Esophagus muscularis mucosa (tissue), 4 donors: ENCODE measurements at regions not wholly inside any gene's neighbourhood (a gene's known extent, or its start where the extent isn't known, plus 50 kb on each side); places are given as distances from the start of the nearest gene placed in this dataset.
A peak's percentile ranks its signal among the peaks of the same experiment; 100 is the strongest.

ENCODE experiments used
- DNase-seq: peaks from one replicate; pipeline ENCODE4 v3.0.0-alpha.2; 2017; ENCODE audit errors: extremely low spot score
- H3K27ac ChIP-seq, 4 donors: fragments of 200-600 bp; sonication (generic); replicated peaks in 1 of 4; 1 replicate in 3 of 4; 2 replicates in 1 of 4; pipeline ENCODE4 v1.5.1; 2016 to 2019; ENCODE audit warnings: mild to moderate bottlenecking in 1 of 4
- H3K27me3 ChIP-seq, 4 donors: fragments of 200-600 bp; sonication (generic); one replicate each; pipeline versions ENCODE4 v1.5.1 to v1.6.0; 2016 to 2019
- H3K36me3 ChIP-seq, 4 donors: fragments of 200-600 bp; sonication (generic); one replicate each; pipeline ENCODE4 v1.5.1; 2016 to 2019
- H3K4me1 ChIP-seq, 4 donors: fragments of 200-600 bp; sonication (generic); one replicate each; pipeline ENCODE4 v1.5.1; 2016 to 2019
- H3K4me3 ChIP-seq, 4 donors: fragments of 200-600 bp; sonication (generic); 1 replicate in 2 of 4; 2 replicates in 2 of 4; pipeline ENCODE4 v1.5.1; 2016 to 2019; ENCODE audit warnings: mild to moderate bottlenecking in 4 of 4, moderate library complexity in 1 of 4
- H3K9me3 ChIP-seq, 4 donors: fragments of 200-600 bp; sonication (generic); 1 replicate in 3 of 4; 2 replicates in 1 of 4; pipeline ENCODE4 v1.5.1; 2016 to 2019
- EP300 ChIP-seq: sonication (generic); formaldehyde crosslinking; IDR thresholded peaks from one replicate; pipeline ENCODE4 v1.6.1; 2017; ENCODE audit warnings: antibody characterized with exemption
- POLR2A ChIP-seq: fragments of 450-650 bp; IDR thresholded peaks from one replicate; pipeline ENCODE4 v1.6.1; 2017; ENCODE audit warnings: antibody characterized with exemption, moderate library complexity, mild to moderate bottlenecking, low read depth
- POLR2AphosphoS5 ChIP-seq, 2 donors: sonication (generic); formaldehyde crosslinking; IDR thresholded peaks; one replicate each; pipeline ENCODE4 v1.6.1; 2017; ENCODE audit warnings: antibody characterized with exemption in 2 of 2
- WGBS: methylation state at CpG from one replicate; pipeline ENCODE4 v1.1.5; 2018; 5-methylcytosine and 5-hydroxymethylcytosine counted together
- intact Hi-C: fragments of 100-400 bp; cut with DNase I; formaldehyde crosslinking; loops from one replicate; pipeline ENCODE4 v1.15.1; 2023
- TF ChIP-seq, protein P1 (sequence below), 3 experiments: fragments of 200-600 bp in 2 of 3; fragments of 450-650 bp in 1 of 3; sonication (generic) in 2 of 3; IDR thresholded peaks; one replicate each; pipeline ENCODE4 v1.5.1; 2017 to 2019; ENCODE audit warnings: antibody characterized with exemption in 3 of 3, mild to moderate bottlenecking in 2 of 3, moderate library complexity in 1 of 3

DNA sequence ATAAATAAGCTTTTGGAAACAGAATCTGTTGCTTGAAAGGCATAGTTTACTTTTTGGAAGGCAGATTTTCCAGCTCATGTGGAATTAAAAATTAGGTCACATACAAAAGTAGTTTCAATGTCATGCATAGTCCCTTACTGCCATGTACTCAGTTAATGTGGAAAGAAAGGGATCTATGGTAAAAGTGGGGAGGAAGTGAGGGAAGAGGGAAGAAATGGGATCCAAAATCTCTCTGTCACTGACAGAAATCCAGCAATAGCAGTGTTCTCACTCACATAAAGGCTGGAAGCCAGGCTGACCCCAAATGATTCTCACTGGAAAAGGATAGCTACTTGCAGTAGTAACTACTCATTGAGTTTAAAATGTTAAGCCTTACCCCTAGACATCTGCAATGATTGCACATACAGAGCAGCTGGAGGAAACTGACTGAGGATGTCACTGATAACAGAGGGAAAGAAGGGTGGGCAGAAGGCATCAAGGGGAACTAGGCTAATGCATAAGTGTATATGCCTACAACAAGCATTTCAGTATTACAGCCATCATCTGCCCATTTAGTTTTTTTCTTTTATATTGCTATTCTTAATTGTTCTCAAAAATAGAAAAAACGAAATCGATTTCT is 445.6 kb downstream of the FAT4 start:
- Histone ChIP-seq H3K36me3 (no peaks in the 10 kb centered on the region), H3K27ac (peak overlapping the region in 1 of 4 donors; percentile 16), H3K4me1 (peaks cover 0 to 7% (median 0%) of the 10 kb centered on the region in 4 donors), H3K27me3 (no peaks in the 10 kb centered on the region), H3K4me3 (no peak overlapping the region), H3K9me3 (no peaks in the 10 kb centered on the region)
- intact Hi-C loops: no loop called here
- no peak for DNase-seq
- TF ChIP-seq POLR2A: no peak
- no peak for TF ChIP-seq EP300
- TF ChIP-seq, protein P1, sequence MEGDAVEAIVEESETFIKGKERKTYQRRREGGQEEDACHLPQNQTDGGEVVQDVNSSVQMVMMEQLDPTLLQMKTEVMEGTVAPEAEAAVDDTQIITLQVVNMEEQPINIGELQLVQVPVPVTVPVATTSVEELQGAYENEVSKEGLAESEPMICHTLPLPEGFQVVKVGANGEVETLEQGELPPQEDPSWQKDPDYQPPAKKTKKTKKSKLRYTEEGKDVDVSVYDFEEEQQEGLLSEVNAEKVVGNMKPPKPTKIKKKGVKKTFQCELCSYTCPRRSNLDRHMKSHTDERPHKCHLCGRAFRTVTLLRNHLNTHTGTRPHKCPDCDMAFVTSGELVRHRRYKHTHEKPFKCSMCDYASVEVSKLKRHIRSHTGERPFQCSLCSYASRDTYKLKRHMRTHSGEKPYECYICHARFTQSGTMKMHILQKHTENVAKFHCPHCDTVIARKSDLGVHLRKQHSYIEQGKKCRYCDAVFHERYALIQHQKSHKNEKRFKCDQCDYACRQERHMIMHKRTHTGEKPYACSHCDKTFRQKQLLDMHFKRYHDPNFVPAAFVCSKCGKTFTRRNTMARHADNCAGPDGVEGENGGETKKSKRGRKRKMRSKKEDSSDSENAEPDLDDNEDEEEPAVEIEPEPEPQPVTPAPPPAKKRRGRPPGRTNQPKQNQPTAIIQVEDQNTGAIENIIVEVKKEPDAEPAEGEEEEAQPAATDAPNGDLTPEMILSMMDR (IDR thresholded peaks at IDR 0.05): no peak
- no peak for TF ChIP-seq POLR2AphosphoS5 (IDR thresholded peaks at IDR 0.05)
- WGBS: 90% methylated on average over 2 of the region's 2 CpGs

DNA sequence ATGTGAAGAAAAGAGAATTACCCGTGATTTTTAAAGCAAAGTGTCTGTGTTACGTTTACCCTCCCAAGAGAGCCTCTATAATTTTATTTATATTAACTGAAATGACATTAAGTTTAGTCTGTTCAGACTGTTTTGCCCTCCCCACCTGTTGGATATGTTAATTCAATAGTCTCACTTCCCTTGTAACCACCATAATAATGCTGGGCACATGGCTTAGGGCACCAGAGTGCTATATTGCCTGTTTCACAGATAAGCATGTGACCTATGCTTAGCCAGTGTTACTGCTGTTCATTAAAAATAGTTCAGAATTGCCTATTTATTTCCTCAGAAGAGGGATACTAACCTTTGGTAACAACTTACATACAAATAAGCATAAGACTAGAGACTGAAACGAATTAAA is 446.2 kb downstream of the FAT4 start:
- no peak overlapping the region for H3K27ac ChIP-seq
- TF ChIP-seq POLR2A: no peak
- no peak for TF ChIP-seq POLR2AphosphoS5 (IDR thresholded peaks at IDR 0.05)
- TF ChIP-seq EP300: no peak
- TF ChIP-seq, protein P1 (IDR thresholded peaks at IDR 0.05): no peak
- no peak overlapping the region for H3K4me3 ChIP-seq
- peaks cover 0 to 7% (median 0%) of the 10 kb centered on the region in 4 donors for H3K4me1 ChIP-seq
- WGBS: 76% methylated on average over 3 of the region's 3 CpGs
- H3K27me3 ChIP-seq: no peaks in the 10 kb centered on the region
- DNase-seq: no peak
- H3K36me3 ChIP-seq: no peaks in the 10 kb centered on the region
- no peaks in the 10 kb centered on the region for H3K9me3 ChIP-seq
- intact Hi-C loops: no loop called here

DNA sequence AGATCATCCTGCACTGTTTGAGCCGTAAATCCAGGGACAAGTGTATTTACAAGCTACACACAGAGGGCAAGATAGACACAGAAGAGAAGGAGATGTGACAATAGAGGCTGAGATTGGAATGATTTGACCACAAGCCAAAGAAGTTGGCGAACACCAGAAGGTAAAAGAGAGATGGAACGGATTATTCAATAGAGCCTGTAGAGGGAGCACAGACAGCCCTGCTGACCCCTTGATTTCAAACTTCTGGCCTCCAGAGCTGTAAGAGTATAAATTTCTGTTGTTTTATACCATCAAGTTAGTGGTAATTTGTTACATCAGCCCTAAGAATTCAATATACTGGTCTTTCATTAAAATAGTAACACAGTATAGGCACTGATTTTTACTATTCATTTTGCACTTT is 447.8 kb downstream of the FAT4 start:
- no peak overlapping the region for H3K27ac ChIP-seq
- no peak overlapping the region for H3K4me3 ChIP-seq
- H3K36me3 ChIP-seq: no peaks in the 10 kb centered on the region
- no peak for DNase-seq
- 65% methylated on average over 3 of the region's 3 CpGs for WGBS
- intact Hi-C loops: no loop called here
- no peaks in the 10 kb centered on the region for H3K9me3 ChIP-seq
- no peaks in the 10 kb centered on the region for H3K27me3 ChIP-seq
- TF ChIP-seq, protein P1 (IDR thresholded peaks at IDR 0.05): no peak
- no peak for TF ChIP-seq EP300
- no peak for TF ChIP-seq POLR2A
- TF ChIP-seq POLR2AphosphoS5 (IDR thresholded peaks at IDR 0.05): no peak
- peaks cover 0 to 7% (median 0%) of the 10 kb centered on the region in 4 donors for H3K4me1 ChIP-seq

- Histone ChIP-seq H3K9me3 (no peaks in the 10 kb centered on the region), H3K27me3 (no peaks in the 10 kb centered on the region), H3K4me3 (no peak overlapping the region), H3K36me3 (no peaks in the 10 kb centered on the region), H3K27ac (no peak overlapping the region), H3K4me1 (no peaks in the 10 kb centered on the region)
- no peak for DNase-seq
- no peak for TF ChIP-seq POLR2A
- no peak for TF ChIP-seq POLR2AphosphoS5 (IDR thresholded peaks at IDR 0.05)
- TF ChIP-seq, protein P1 (IDR thresholded peaks at IDR 0.05): no peak
- TF ChIP-seq EP300: no peak
- intact Hi-C loops: no loop called here
These were observed 451.2 kb downstream of the FAT4 start for GRCh38 chr4:125765941-125766340.
